ENCODE measurements at regions not wholly inside any gene's neighbourhood (a gene's known extent, or its start where the extent isn't known, plus 50 kb on each side); places are given as distances from the start of the nearest gene placed in this dataset.

- Histone ChIP-seq H3K27me3 (no peaks in the 10 kb centered on the region), H3K4me1 (peaks cover 0 to 55% (median 40%) of the 10 kb centered on the region in 12 donors), H3K27ac (peak overlapping the region in 8 of 12 donors; percentile 7 to 60 (median 34)), H3K36me3 (no peaks in the 10 kb centered on the region), H3K9me3 (no peaks in the 10 kb centered on the region), H3K4me3 (no peak overlapping the region)
- peak in 3 of 4 donors; percentile 41 to 76 (median 66) for ATAC-seq
- no peak for TF ChIP-seq POLR2A (IDR thresholded peaks at IDR 0.05)
- TF ChIP-seq CTCF (IDR thresholded peaks at IDR 0.05) = no peak
- WGBS, 4 donors = 27 to 32% (median 30%) methylated on average over 1 of the region's 1 CpG
- no peak for DNase-seq
- intact Hi-C loops (cut with DNase I) = loop anchor here in 1 of 10 donors (5.0 kb wide), 1 partner anchor 143 kb away; the partner anchor contains the start of gene IL6
Measured at GRCh38 chr7:22584179-22584578, 84.2 kb upstream of the STEAP1B start.

GRCh38 chr7:22582863-22583622, 83.1 kb upstream of the STEAP1B start:
- H3K4me3 ChIP-seq = no peak overlapping the region
- H3K27me3 ChIP-seq = no peaks in the 10 kb centered on the region
- intact Hi-C loops (cut with DNase I) = loop anchor here in 2 of 10 donors (2.0 to 5.0 kb wide), 2 partner anchors 18 to 144 kb away; partner anchors contain the start of gene IL6 (in 1 of the 2)
- no peaks in the 10 kb centered on the region for H3K9me3 ChIP-seq
- DNase-seq (peak in 1 of 5 donors; percentile 31), ATAC-seq (peak in 3 of 4 donors; percentile 19 to 41 (median 21))
- 62 to 68% (median 66%) methylated on average over 7 of the region's 7 CpGs for WGBS, 4 donors
- TF ChIP-seq CTCF (IDR thresholded peaks at IDR 0.05) (no peak), POLR2A (IDR thresholded peaks at IDR 0.05) (no peak)
- peak overlapping the region in 5 of 12 donors; percentile 6 to 34 (median 18) for H3K27ac ChIP-seq
- no peaks in the 10 kb centered on the region for H3K36me3 ChIP-seq
- peaks cover 3 to 48% (median 31%) of the 10 kb centered on the region in 12 donors for H3K4me1 ChIP-seq

- no peaks in the 10 kb centered on the region for H3K36me3 ChIP-seq
- no peaks in the 10 kb centered on the region for H3K9me3 ChIP-seq
- intact Hi-C loops (cut with DNase I) = loop anchor here in 1 of 10 donors (5.0 kb wide), 1 partner anchor 146 kb away; the partner anchor contains the start of gene IL6
- 93 to 97% (median 95%) methylated on average over 3 of the region's 3 CpGs for WGBS, 4 donors
- no peak for DNase-seq
- no peak overlapping the region for H3K27ac ChIP-seq
- no peaks in the 10 kb centered on the region for H3K27me3 ChIP-seq
- no peak overlapping the region for H3K4me3 ChIP-seq
- no peak for ATAC-seq
- peaks cover 3 to 49% (median 27%) of the 10 kb centered on the region in 12 donors for H3K4me1 ChIP-seq
- TF ChIP-seq CTCF (IDR thresholded peaks at IDR 0.05) (no peak), POLR2A (IDR thresholded peaks at IDR 0.05) (no peak)
Measured at GRCh38 chr7:22581099-22581498, 81.1 kb upstream of the STEAP1B start.

- no peak overlapping the region for H3K4me3 ChIP-seq
- no peak for ATAC-seq
- TF ChIP-seq POLR2A (IDR thresholded peaks at IDR 0.05) (no peak), CTCF (IDR thresholded peaks at IDR 0.05) (no peak)
- WGBS, 4 donors = 78 to 94% (median 85%) methylated on average over 2 of the region's 2 CpGs
- no peak for DNase-seq
- intact Hi-C loops (cut with DNase I) = loop anchor here in 1 of 10 donors (5.0 kb wide), 1 partner anchor 147 kb away; the partner anchor contains the start of gene IL6
- H3K27ac ChIP-seq = no peak overlapping the region
- H3K4me1 ChIP-seq = peaks cover 3 to 57% (median 27%) of the 10 kb centered on the region in 12 donors
- H3K9me3 ChIP-seq = no peaks in the 10 kb centered on the region
- H3K27me3 ChIP-seq = no peaks in the 10 kb centered on the region
- H3K36me3 ChIP-seq = no peaks in the 10 kb centered on the region
Measured at GRCh38 chr7:22579961-22580360, 80.0 kb upstream of the STEAP1B start.
